Neural cell (in vitro differentiated cells): ENCODE measurements at regions not wholly inside any gene's neighbourhood (a gene's known extent, or its start where the extent isn't known, plus 50 kb on each side); places are given as distances from the start of the nearest gene placed in this dataset.

Experiments used
- H2AFZ ChIP-seq: fragments of 200-600, 300-800 bp; sonication (generic), shearing (Covaris generic); 2 replicates; pipeline ENCODE4 v1.6.0; 2014; ENCODE audit warnings: low read depth, mild to moderate bottlenecking, antibody characterized with exemption, low read length, moderate library complexity
- H3F3A ChIP-seq: fragments of 200-600 bp; shearing (Covaris generic); 2 replicates; pipeline ENCODE4 v1.6.1; 2016; ENCODE audit warnings: mild to moderate bottlenecking, moderate library complexity, mixed read lengths, antibody characterized with exemption, low read length; ENCODE audit not compliant: insufficient read depth, poor library complexity, severe bottlenecking
- H3K27ac ChIP-seq: fragments of 200-600, 300-800 bp; sonication (generic), shearing (Covaris generic); 2 replicates; pipeline ENCODE4 v1.5.1; 2014; ENCODE audit warnings: mild to moderate bottlenecking, low read length, moderate library complexity
- H3K27me3 ChIP-seq: fragments of 300-800, 200-600 bp; sonication (generic), shearing (Covaris generic); 2 replicates; pipeline ENCODE4 v1.6.0; 2014; ENCODE audit warnings: mild to moderate bottlenecking, low read depth, low read length, moderate library complexity; ENCODE audit not compliant: insufficient read depth
- H3K36me3 ChIP-seq: fragments of 300-800, 200-600 bp; sonication (generic), shearing (Covaris generic); 2 replicates; pipeline ENCODE4 v1.5.1; 2014; ENCODE audit warnings: mild to moderate bottlenecking, antibody characterized with exemption, low read length, moderate library complexity; ENCODE audit not compliant: insufficient read depth
- H3K4me2 ChIP-seq: fragments of 300-800, 200-600 bp; sonication (generic), shearing (Covaris generic); 2 replicates; pipeline ENCODE4 v1.6.0; 2014; ENCODE audit warnings: mild to moderate bottlenecking, low read length
- H3K4me3 ChIP-seq: fragments of 300-800, 200-600 bp; sonication (generic), shearing (Covaris generic); 2 replicates; pipeline ENCODE4 v1.5.1; 2014; ENCODE audit warnings: mild to moderate bottlenecking, low read length, moderate library complexity
- H3K79me2 ChIP-seq: fragments of 200-600 bp; shearing (Covaris generic); replicated peaks from 2 replicates; pipeline ENCODE4 v1.6.0; 2014; ENCODE audit warnings: mild to moderate bottlenecking, low read length, moderate library complexity; ENCODE audit not compliant: insufficient read depth
- H3K9ac ChIP-seq: fragments of 300-800, 200-600 bp; sonication (generic), shearing (Covaris generic); 2 replicates; pipeline ENCODE4 v1.6.1; 2016; ENCODE audit warnings: mild to moderate bottlenecking, low read length, mixed read lengths
- H3K9me2 ChIP-seq: fragments of 200-600 bp; shearing (Covaris generic); 2 replicates; pipeline ENCODE4 v1.6.1; 2016; ENCODE audit warnings: mild to moderate bottlenecking, low read length, mixed read lengths; ENCODE audit not compliant: insufficient read depth
- H3K9me3 ChIP-seq: fragments of 200-600, 300-800 bp; sonication (generic), shearing (Covaris generic); 2 replicates; pipeline ENCODE4 v1.6.1; 2016; ENCODE audit warnings: mild to moderate bottlenecking, mixed run types, low read length, moderate library complexity, mixed read lengths
- H4K20me1 ChIP-seq: fragments of 200-600 bp; shearing (Covaris generic); 2 replicates; pipeline ENCODE4 v1.6.1; 2016; ENCODE audit warnings: mild to moderate bottlenecking, mixed run types; ENCODE audit not compliant: insufficient read depth
- CTCF ChIP-seq: fragments of 450-650 bp; IDR thresholded peaks from 2 replicates; pipeline ENCODE4 v1.5.1; 2014; ENCODE audit warnings: antibody characterized with exemption, mild to moderate bottlenecking, moderate library complexity; ENCODE audit not compliant: poor library complexity, severe bottlenecking
- EP300 ChIP-seq: fragments of 450-650 bp; conservative IDR thresholded peaks from 2 replicates; pipeline ENCODE4 v1.6.1; 2014; ENCODE audit warnings: antibody characterized with exemption, mild to moderate bottlenecking, moderate library complexity; ENCODE audit not compliant: poor library complexity, severe bottlenecking
- EZH2 ChIP-seq: fragments of 200-600, 300-800 bp; shearing (Covaris generic), sonication (generic); IDR thresholded peaks from 2 replicates; pipeline ENCODE4 v1.6.1; 2014; ENCODE audit warnings: antibody characterized with exemption, low read length, borderline replicate concordance, mild to moderate bottlenecking; ENCODE audit not compliant: insufficient read depth, poor library complexity, severe bottlenecking
- MXI1 ChIP-seq: fragments of 450-650 bp; conservative IDR thresholded peaks from 2 replicates; pipeline ENCODE4 v1.6.1; 2014; ENCODE audit warnings: antibody characterized with exemption, mild to moderate bottlenecking; ENCODE audit not compliant: poor library complexity, severe bottlenecking
- POLR2AphosphoS5 ChIP-seq: IDR thresholded peaks from 2 replicates; pipeline ENCODE4 v1.6.1; 2012
- RAD21 ChIP-seq: fragments of 450-650 bp; conservative IDR thresholded peaks from 2 replicates; pipeline ENCODE4 v1.6.1; 2014; ENCODE audit warnings: antibody characterized with exemption, mild to moderate bottlenecking, moderate library complexity
- REST ChIP-seq: IDR thresholded peaks from 2 replicates; pipeline ENCODE4 v1.6.1; 2012; ENCODE audit warnings: borderline replicate concordance
- SMC3 ChIP-seq: fragments of 450-650 bp; conservative IDR thresholded peaks from 2 replicates; pipeline ENCODE4 v1.6.1; 2014; ENCODE audit warnings: antibody characterized with exemption, mild to moderate bottlenecking, moderate library complexity; ENCODE audit not compliant: poor library complexity
- TAF1 ChIP-seq: IDR thresholded peaks from 2 replicates; pipeline ENCODE4 v1.6.1; 2012; ENCODE audit warnings: low read depth

GRCh38 chr17:77592106-77592865, 366.2 kb upstream of the TNRC6C start:
- Histone ChIP-seq H3K9me2 (no peaks in the 10 kb centered on the region), H3K27me3 (no peaks in the 10 kb centered on the region), H2AFZ (no peak overlapping the region), H3K79me2 (no peaks in the 10 kb centered on the region), H3K4me2 (no peak overlapping the region), H3K4me3 (no peak overlapping the region), H3K9me3 (peaks cover 5% of the 10 kb centered on the region), H4K20me1 (no peaks in the 10 kb centered on the region), H3K36me3 (no peaks in the 10 kb centered on the region), H3F3A (no peaks in the 10 kb centered on the region), H3K9ac (no peak overlapping the region), H3K27ac (no peak overlapping the region)
- TF ChIP-seq TAF1 (no peak), MXI1 (no peak)

- Histone ChIP-seq H3K36me3 (no peaks in the 10 kb centered on the region), H3K4me3 (no peak overlapping the region), H3K27ac (no peak overlapping the region), H4K20me1 (no peaks in the 10 kb centered on the region), H3K27me3 (no peaks in the 10 kb centered on the region), H3K79me2 (no peaks in the 10 kb centered on the region), H2AFZ (no peak overlapping the region), H3F3A (no peaks in the 10 kb centered on the region), H3K9ac (no peak overlapping the region), H3K4me2 (no peak overlapping the region), H3K9me3 (no peaks in the 10 kb centered on the region), H3K9me2 (no peaks in the 10 kb centered on the region)
- no peak for TF ChIP-seq SMC3
- no peak for TF ChIP-seq POLR2AphosphoS5
- TF ChIP-seq CTCF = no peak
- TF ChIP-seq MXI1 = no peak
- no peak for TF ChIP-seq TAF1
- TF ChIP-seq EP300 = no peak
- no peak for TF ChIP-seq RAD21
- no peak for TF ChIP-seq REST
- TF ChIP-seq EZH2 = no peak
Observed at GRCh38 chr17:77593081-77593480, 365.4 kb upstream of the TNRC6C start.
